Panc1 (cell line): ENCODE measurements at regions not wholly inside any gene's neighbourhood (a gene's known extent, or its start where the extent isn't known, plus 50 kb on each side); places are given as distances from the start of the nearest gene placed in this dataset.

Experiments used
- ATAC-seq: fragments of 200-7000 bp; cut with Tn5 transposase; 2 replicates; pipeline ENCODE4 v1.9.1; 2020; ENCODE audit warnings: mild to moderate bottlenecking, moderate library complexity
- BruUV-seq: library from RNA; stranded (reverse); fragments of 400-500 nt; replicated peaks from 2 replicates; lab custom pipeline; 2021; lab: Mats Ljungman, UMichigan
- CTCF ChIA-PET: fragments of 300-600 bp; sonication (Branson Sonifier 250); formaldehyde crosslinking; loops from one replicate; lab custom pipeline; 2022; ENCODE audit warnings: antibody characterized with exemption; lab: Charles Lee
- POLR2A ChIA-PET: fragments of 300-600 bp; sonication (Branson Sonifier 250); formaldehyde crosslinking; loops from one replicate; lab custom pipeline; 2022; ENCODE audit warnings: antibody characterized with exemption; lab: Charles Lee
- DNase-seq: peaks from one replicate; pipeline ENCODE4 v3.0.0-alpha.2; 2010; ENCODE audit warnings: low read depth, low spot score
- H3K27ac ChIP-seq: 2 replicates; pipeline ENCODE4 v1.5.1; 2011; ENCODE audit warnings: mild to moderate bottlenecking, low read length, inconsistent platforms
- H3K27me3 ChIP-seq: fragments of 200-500 bp; sonication (Bioruptor generic); 2 replicates; pipeline ENCODE4 v1.6.0; 2014; ENCODE audit warnings: low read length, inconsistent platforms; ENCODE audit not compliant: control insufficient read depth, insufficient read depth
- H3K36me3 ChIP-seq: fragments of 200-500 bp; sonication (Bioruptor generic); 2 replicates; pipeline ENCODE4 v1.5.1; 2014; ENCODE audit warnings: inconsistent platforms, mild to moderate bottlenecking, low read length, moderate library complexity; ENCODE audit not compliant: control insufficient read depth, insufficient read depth
- H3K4me1 ChIP-seq: 2 replicates; pipeline ENCODE4 v1.5.1; 2011; ENCODE audit warnings: inconsistent platforms, mild to moderate bottlenecking, low read length, moderate library complexity; ENCODE audit not compliant: control insufficient read depth, insufficient read depth
- H3K4me3 ChIP-seq, 2 experiments: 2 replicates each; pipeline ENCODE4 v1.5.1; 2011 to 2012; ENCODE audit warnings: low read depth in 2 of 2, low read length in 2 of 2, mild to moderate bottlenecking in 2 of 2, inconsistent platforms in 1 of 2, moderate library complexity in 1 of 2
- H3K9me3 ChIP-seq: fragments of 200-500 bp; sonication (Bioruptor generic); 2 replicates; pipeline ENCODE4 v1.5.1; 2014; ENCODE audit warnings: low read depth, mild to moderate bottlenecking, inconsistent platforms, low read length, moderate library complexity; ENCODE audit not compliant: control insufficient read depth, insufficient read depth
- CTCF ChIP-seq: fragments of 450-650 bp; IDR thresholded peaks from 2 replicates; pipeline ENCODE4 v1.5.1; 2017; ENCODE audit warnings: mild to moderate bottlenecking
- POLR2AphosphoS5 ChIP-seq: IDR thresholded peaks from 2 replicates; pipeline ENCODE4 v1.6.1; 2012; ENCODE audit warnings: mild to moderate bottlenecking, low read depth, low read length, moderate library complexity
- SIN3A ChIP-seq: IDR thresholded peaks from 2 replicates; pipeline ENCODE4 v1.6.1; 2012; ENCODE audit warnings: low read depth, mild to moderate bottlenecking, low read length, moderate library complexity, borderline replicate concordance; ENCODE audit not compliant: insufficient read depth
- TCF7L2 ChIP-seq: IDR thresholded peaks from 2 replicates; pipeline ENCODE4 v1.6.1; 2011; ENCODE audit warnings: mild to moderate bottlenecking, low read depth, low read length, inconsistent platforms
- in situ Hi-C: cut with HindIII; loops from 2 replicates; pipeline ENCODE4 v1.10.0; 2016; ENCODE audit warnings: low sequenced_read_pairs, low pct_unique_long_range_greater_than_20kb
- intact Hi-C: fragments of 100-400 bp; cut with micrococcal nuclease; formaldehyde crosslinking; loops from one replicate; pipeline ENCODE4 v1.10.0; 2022; ENCODE audit not compliant: unreplicated experiment
- TF ChIP-seq, protein P1 (sequence below), 2 experiments: IDR thresholded peaks; 2 replicates each; pipeline ENCODE4 v1.6.1; 2011 to 2012; ENCODE audit warnings: low read depth in 2 of 2, control low read depth in 1 of 2, low read length in 1 of 2, mild to moderate bottlenecking in 1 of 2, moderate library complexity in 1 of 2; ENCODE audit not compliant: insufficient read depth in 1 of 2

DNA sequence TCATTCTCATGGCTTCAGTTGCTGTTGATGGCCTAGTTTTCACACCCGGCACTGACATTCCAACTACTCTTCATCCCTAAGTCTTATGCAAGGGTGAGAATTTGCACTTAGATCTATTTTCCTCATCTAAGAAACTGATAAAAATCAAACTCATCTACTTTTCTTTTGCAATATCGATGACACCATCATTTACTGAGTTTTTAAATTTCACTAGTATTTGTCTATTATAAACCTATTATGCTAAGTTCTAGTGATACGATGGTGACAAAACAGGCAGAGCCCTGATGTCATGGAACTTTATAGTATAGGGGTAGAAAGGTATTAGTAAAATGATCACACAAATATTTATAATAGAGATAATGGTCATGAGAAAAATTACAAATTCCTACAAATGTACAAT, 167.9 kb upstream of the CITED2 start:
- BruUV-seq, result no TSS peak
- H3K36me3 ChIP-seq, result no peaks in the 10 kb centered on the region
- ChIA-PET CTCF (no interaction called here), POLR2A (no interaction called here)
- no peaks in the 10 kb centered on the region for H3K9me3 ChIP-seq
- TF ChIP-seq, protein P1, sequence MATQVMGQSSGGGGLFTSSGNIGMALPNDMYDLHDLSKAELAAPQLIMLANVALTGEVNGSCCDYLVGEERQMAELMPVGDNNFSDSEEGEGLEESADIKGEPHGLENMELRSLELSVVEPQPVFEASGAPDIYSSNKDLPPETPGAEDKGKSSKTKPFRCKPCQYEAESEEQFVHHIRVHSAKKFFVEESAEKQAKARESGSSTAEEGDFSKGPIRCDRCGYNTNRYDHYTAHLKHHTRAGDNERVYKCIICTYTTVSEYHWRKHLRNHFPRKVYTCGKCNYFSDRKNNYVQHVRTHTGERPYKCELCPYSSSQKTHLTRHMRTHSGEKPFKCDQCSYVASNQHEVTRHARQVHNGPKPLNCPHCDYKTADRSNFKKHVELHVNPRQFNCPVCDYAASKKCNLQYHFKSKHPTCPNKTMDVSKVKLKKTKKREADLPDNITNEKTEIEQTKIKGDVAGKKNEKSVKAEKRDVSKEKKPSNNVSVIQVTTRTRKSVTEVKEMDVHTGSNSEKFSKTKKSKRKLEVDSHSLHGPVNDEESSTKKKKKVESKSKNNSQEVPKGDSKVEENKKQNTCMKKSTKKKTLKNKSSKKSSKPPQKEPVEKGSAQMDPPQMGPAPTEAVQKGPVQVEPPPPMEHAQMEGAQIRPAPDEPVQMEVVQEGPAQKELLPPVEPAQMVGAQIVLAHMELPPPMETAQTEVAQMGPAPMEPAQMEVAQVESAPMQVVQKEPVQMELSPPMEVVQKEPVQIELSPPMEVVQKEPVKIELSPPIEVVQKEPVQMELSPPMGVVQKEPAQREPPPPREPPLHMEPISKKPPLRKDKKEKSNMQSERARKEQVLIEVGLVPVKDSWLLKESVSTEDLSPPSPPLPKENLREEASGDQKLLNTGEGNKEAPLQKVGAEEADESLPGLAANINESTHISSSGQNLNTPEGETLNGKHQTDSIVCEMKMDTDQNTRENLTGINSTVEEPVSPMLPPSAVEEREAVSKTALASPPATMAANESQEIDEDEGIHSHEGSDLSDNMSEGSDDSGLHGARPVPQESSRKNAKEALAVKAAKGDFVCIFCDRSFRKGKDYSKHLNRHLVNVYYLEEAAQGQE (IDR thresholded peaks at IDR 0.05; ENCODE audit: insufficient read depth in 1 of 2, low read depth in 2 of 2, low read length in 1 of 2), result no peak
- TF ChIP-seq SIN3A (no peak), TCF7L2 (no peak), POLR2AphosphoS5 (no peak), CTCF (no peak)
- H3K4me1 ChIP-seq, result peaks cover 56% of the 10 kb centered on the region
- ATAC-seq (no peak), DNase-seq (no peak)
- H3K4me3 ChIP-seq, result no peak overlapping the region
- peak overlapping the region; percentile 93; the same call in 1 of the 2 replicates for H3K27ac ChIP-seq
- in situ Hi-C loops, result no loop called here
- no peaks in the 10 kb centered on the region for H3K27me3 ChIP-seq
- intact Hi-C loops, result no loop called here

GRCh38 chr6:139540894-139541293, 166.4 kb upstream of the CITED2 start:
- DNase-seq (no peak), ATAC-seq (no peak)
- Histone ChIP-seq H3K4me3 (no peak overlapping the region), H3K4me1 (peaks cover 47% of the 10 kb centered on the region), H3K27ac (peak overlapping the region; percentile 93), H3K36me3 (no peaks in the 10 kb centered on the region), H3K27me3 (no peaks in the 10 kb centered on the region), H3K9me3 (no peaks in the 10 kb centered on the region)
- TF ChIP-seq CTCF (no peak), TCF7L2 (no peak), POLR2AphosphoS5 (no peak), SIN3A (no peak)
- TF ChIP-seq, protein P1 (IDR thresholded peaks at IDR 0.05; ENCODE audit: insufficient read depth in 1 of 2, low read depth in 2 of 2, low read length in 1 of 2), result no peak
- intact Hi-C loops, result no loop called here
- CTCF ChIA-PET, result no interaction called here
- no TSS peak for BruUV-seq
- POLR2A ChIA-PET, result no interaction called here
- in situ Hi-C loops, result no loop called here
